GM21619 (cell line): ENCODE measurements at regions not wholly inside any gene's neighbourhood (a gene's known extent, or its start where the extent isn't known, plus 50 kb on each side); places are given as distances from the start of the nearest gene placed in this dataset.
"Not testable (repeated sequence)": the region's sequence is repeated elsewhere in the genome, so short reads cannot be mapped to it uniquely, and the experiment has no call there.

Source experiments
- ATAC-seq: cut with Tn5 transposase; IDR thresholded peaks from one replicate; pipeline ENCODE4 v1.9.1; 2021; ENCODE audit not compliant: unreplicated experiment

- no peak for ATAC-seq
These were observed 975.5 kb downstream of the OLFM4 start for GRCh38 chr13:54004026-54004699.

GRCh38 chr13:54016542-54016941, 987.9 kb downstream of the OLFM4 start:
- ATAC-seq: no peak

- no peak for ATAC-seq
These were observed 989.9 kb downstream of the OLFM4 start for GRCh38 chr13:54018485-54018884.

GRCh38 chr13:54029226-54029625, 1000.6 kb downstream of the OLFM4 start:
- ATAC-seq: peak; percentile 100

GRCh38 chr13:54029720-54030119, 1001.1 kb downstream of the OLFM4 start:
- no peak for ATAC-seq

- ATAC-seq: no peak
These were observed 1004.8 kb downstream of the OLFM4 start for GRCh38 chr13:54033323-54033861.

GRCh38 chr13:54034047-54034446, 1005.4 kb downstream of the OLFM4 start:
- ATAC-seq: no peak

GRCh38 chr13:54057416-54057815, 1028.8 kb downstream of the OLFM4 start:
- ATAC-seq: not testable (repeated sequence)

GRCh38 chr13:54069958-54070357, 1041.3 kb downstream of the OLFM4 start:
- ATAC-seq: not testable (repeated sequence)

GRCh38 chr13:54077569-54077968, 1049.0 kb downstream of the OLFM4 start:
- no peak for ATAC-seq

GRCh38 chr13:54078271-54078870, 1049.8 kb downstream of the OLFM4 start:
- ATAC-seq: no peak

GRCh38 chr13:54082309-54082708, 1053.7 kb downstream of the OLFM4 start:
- not testable (repeated sequence) for ATAC-seq

GRCh38 chr13:54091884-54092283, 1063.3 kb downstream of the OLFM4 start:
- no peak for ATAC-seq

GRCh38 chr13:54092686-54093085, 1064.1 kb downstream of the OLFM4 start:
- no peak for ATAC-seq

GRCh38 chr13:54110597-54110996, 1082.0 kb downstream of the OLFM4 start:
- no peak for ATAC-seq

GRCh38 chr13:54124700-54125099, 1096.1 kb downstream of the OLFM4 start:
- ATAC-seq: no peak

- not testable (repeated sequence) for ATAC-seq
These were observed 1102.3 kb downstream of the OLFM4 start for GRCh38 chr13:54130931-54131330.

- not testable (repeated sequence) for ATAC-seq
These were observed 1102.8 kb downstream of the OLFM4 start for GRCh38 chr13:54131433-54131832.

GRCh38 chr13:54132127-54132526, 1103.5 kb downstream of the OLFM4 start:
- ATAC-seq: not testable (repeated sequence)

- not testable (repeated sequence) for ATAC-seq
These were observed 1104.1 kb downstream of the OLFM4 start for GRCh38 chr13:54132720-54133119.

- no peak for ATAC-seq
These were observed 1105.1 kb downstream of the OLFM4 start for GRCh38 chr13:54133746-54134145.

GRCh38 chr13:54144828-54145227, 1116.2 kb downstream of the OLFM4 start:
- no peak for ATAC-seq
